GM12878 (cell line): ENCODE measurements at regions not wholly inside any gene's neighbourhood (a gene's known extent, or its start where the extent isn't known, plus 50 kb on each side); places are given as distances from the start of the nearest gene placed in this dataset.

ENCODE experiments used
- ATAC-seq: fragments of 200-7000 bp; cut with Tn5 transposase; 3 replicates; pipeline ENCODE4 v1.9.1; 2020; ENCODE audit warnings: mild to moderate bottlenecking, moderate library complexity
- BruUV-seq: library from RNA; stranded (reverse); fragments of 400-500 nt; replicated peaks from 2 replicates; lab custom pipeline; 2021; lab: Mats Ljungman, UMichigan
- CTCF ChIA-PET: fragments of 300-600 bp; sonication (Branson Sonifier 250); formaldehyde crosslinking; extraction: SDS; loops from one replicate; lab custom pipeline; 2021; ENCODE audit warnings: inconsistent platforms; lab: Yijun Ruan, JAX
- POLR2A ChIA-PET: fragments of 350-600 bp; formaldehyde crosslinking; extraction: SDS; loops from one replicate; lab custom pipeline; 2021; ENCODE audit warnings: inconsistent platforms; lab: Charles Lee
- RAD21 ChIA-PET: fragments of 300-600 bp; sonication (Branson Sonifier 250); formaldehyde crosslinking; loops from one replicate; lab custom pipeline; 2023; ENCODE audit warnings: antibody characterized with exemption; ENCODE audit not compliant: unreplicated experiment; lab: Charles Lee
- SMC1A ChIA-PET: fragments of 300-600 bp; sonication (Branson Sonifier 250); formaldehyde crosslinking; loops from one replicate; lab custom pipeline; 2023; ENCODE audit not compliant: unreplicated experiment, uncharacterized antibody; lab: Charles Lee
- DNase-seq: peaks from one replicate; pipeline ENCODE4 v3.0.0-alpha.2; 2011; ENCODE audit warnings: low read depth, low spot score
- FAIRE-seq: peaks from 3 replicates; lab custom pipeline; 2011; peaks lifted over from hg19 to GRCh38; lab: Jason Lieb, UNC
- H2AFZ ChIP-seq: 2 replicates; pipeline ENCODE4 v1.6.0; 2011; ENCODE audit warnings: low read depth, low read length, control low read depth; ENCODE audit not compliant: control insufficient read depth
- H3K27ac ChIP-seq: 2 replicates; pipeline ENCODE4 v1.5.1; 2011; ENCODE audit warnings: control low read depth; ENCODE audit not compliant: control insufficient read depth, insufficient read depth
- H3K27me3 ChIP-seq, 2 experiments: replicated peaks in 1 of 2; 2 replicates each; pipeline versions ENCODE4 v1.6.0 to v1.6.1; 2011; ENCODE audit warnings: low read length in 1 of 2; ENCODE audit not compliant: control insufficient read depth in 2 of 2, insufficient read depth in 2 of 2
- H3K36me3 ChIP-seq, 2 experiments: 2 replicates each; pipeline ENCODE4 v1.5.1; 2011; ENCODE audit warnings: low read length in 1 of 2; ENCODE audit not compliant: control insufficient read depth in 2 of 2, insufficient read depth in 2 of 2
- H3K4me1 ChIP-seq: 2 replicates; pipeline ENCODE4 v1.6.1; 2011; ENCODE audit warnings: mild to moderate bottlenecking, low read length, moderate library complexity, mixed read lengths; ENCODE audit not compliant: control insufficient read depth, insufficient read depth
- H3K4me2 ChIP-seq: 2 replicates; pipeline ENCODE4 v1.6.0; 2011; ENCODE audit warnings: control low read depth; ENCODE audit not compliant: control insufficient read depth, insufficient read depth
- H3K4me3 ChIP-seq: fragments of 200-600 bp; sonication (generic); 2 replicates; pipeline ENCODE4 v1.5.1; 2016
- H3K79me2 ChIP-seq: 2 replicates; pipeline ENCODE4 v1.6.0; 2011; ENCODE audit warnings: low read length; ENCODE audit not compliant: control insufficient read depth, insufficient read depth
- H3K9ac ChIP-seq: 2 replicates; pipeline ENCODE4 v1.8.0; 2011; ENCODE audit warnings: low read length, control low read depth, mixed read lengths; ENCODE audit not compliant: control insufficient read depth, insufficient read depth
- H3K9me3 ChIP-seq: replicated peaks from 3 replicates; pipeline ENCODE4 v1.5.1; 2011; ENCODE audit warnings: mild to moderate bottlenecking, low read length; ENCODE audit not compliant: control insufficient read depth, insufficient read depth
- H4K20me1 ChIP-seq: 2 replicates; pipeline ENCODE4 v1.6.0; 2011; ENCODE audit not compliant: control insufficient read depth, insufficient read depth
- POLR2AphosphoS5 ChIP-seq: IDR thresholded peaks from 2 replicates; pipeline ENCODE4 v1.6.1; 2011; ENCODE audit warnings: mild to moderate bottlenecking, low read length, inconsistent platforms
- RUNX3 ChIP-seq: IDR thresholded peaks from 2 replicates; pipeline ENCODE4 v1.6.1; 2012; ENCODE audit warnings: low read length, inconsistent platforms
- WGBS: methylation state at CpG from one replicate; pipeline ENCODE4 v1.1.6; 2016; ENCODE audit warnings: low lambda C conversion rate; ENCODE audit not compliant: insufficient replicate concordance, insufficient coverage; ENCODE audit errors: missing lambda C conversion rate; 5-methylcytosine and 5-hydroxymethylcytosine counted together
- in situ Hi-C: fragments of 300-500 bp; cut with MboI; formaldehyde crosslinking; loops from 9 replicates; pipeline ENCODE4 v1.14.3; 2018; ENCODE audit warnings: mixed read lengths
- intact Hi-C: fragments of 100-400 bp; cut with micrococcal nuclease; formaldehyde crosslinking; loops from one replicate; pipeline ENCODE4 v1.14.2; 2022; ENCODE audit not compliant: unreplicated experiment
- TF ChIP-seq, protein P1 (sequence below): fragments of 450-650 bp; IDR thresholded peaks from 2 replicates; pipeline ENCODE4 v1.6.1; 2014; ENCODE audit warnings: mild to moderate bottlenecking
- TF ChIP-seq, protein P2 (sequence below): fragments of 150-350 bp; IDR thresholded peaks from 2 replicates; pipeline ENCODE4 v1.6.1; 2016; ENCODE audit warnings: low read depth, low read length
- TF ChIP-seq, protein P3 (sequence below): fragments of 450-650 bp; formaldehyde crosslinking; IDR thresholded peaks from 2 replicates; pipeline ENCODE4 v1.4.0; 2020; ENCODE audit warnings: mild to moderate bottlenecking, moderate library complexity
- TF ChIP-seq, protein P4 (sequence below), 3 experiments: IDR thresholded peaks in 2 of 3; conservative IDR thresholded peaks in 1 of 3; 2 replicates each; pipeline ENCODE4 v1.5.1; 2011; ENCODE audit warnings: low read depth in 3 of 3, low read length in 3 of 3, mild to moderate bottlenecking in 3 of 3, control low read depth in 2 of 3, moderate library complexity in 2 of 3, inconsistent platforms in 1 of 3, mixed read lengths in 1 of 3; ENCODE audit not compliant: control insufficient read depth in 2 of 3, insufficient read depth in 1 of 3; ENCODE audit errors: extremely low read depth in 1 of 3

DNA sequence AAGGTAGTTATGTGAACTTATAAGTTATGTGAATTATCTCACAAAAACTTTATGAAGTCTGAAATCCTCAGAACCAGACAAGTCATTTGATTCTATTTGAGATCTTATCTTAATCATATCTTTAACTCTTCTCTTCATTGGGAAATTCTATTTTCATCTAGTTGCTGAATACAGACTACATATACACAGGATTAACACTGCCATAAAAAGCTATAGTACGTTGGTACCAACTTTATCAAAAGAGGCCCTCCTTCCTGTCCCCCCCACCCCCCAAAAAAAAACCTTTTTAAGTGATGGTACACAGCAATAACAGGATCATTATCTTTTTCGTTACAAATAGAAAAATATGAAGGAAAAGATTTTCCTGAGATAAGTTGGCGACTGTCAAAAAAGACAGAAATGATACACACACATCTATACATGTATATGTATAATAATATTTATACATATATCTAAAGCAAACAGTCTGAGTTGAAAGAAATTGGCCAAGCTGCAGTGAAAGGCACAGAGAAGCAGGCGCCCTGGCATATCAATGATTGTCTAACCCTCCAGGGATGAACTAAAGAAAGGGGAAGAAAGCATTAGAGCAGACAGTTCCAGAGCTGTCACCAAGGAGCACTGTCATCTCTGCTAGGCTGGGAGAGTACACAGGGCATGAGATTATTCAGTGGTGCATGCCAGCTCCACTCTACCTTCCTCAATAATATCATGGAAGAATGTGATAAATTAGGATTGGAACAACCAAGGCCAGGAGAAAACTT, 116.7 kb downstream of the KLF12 start (continued):
- TF ChIP-seq, protein P1, sequence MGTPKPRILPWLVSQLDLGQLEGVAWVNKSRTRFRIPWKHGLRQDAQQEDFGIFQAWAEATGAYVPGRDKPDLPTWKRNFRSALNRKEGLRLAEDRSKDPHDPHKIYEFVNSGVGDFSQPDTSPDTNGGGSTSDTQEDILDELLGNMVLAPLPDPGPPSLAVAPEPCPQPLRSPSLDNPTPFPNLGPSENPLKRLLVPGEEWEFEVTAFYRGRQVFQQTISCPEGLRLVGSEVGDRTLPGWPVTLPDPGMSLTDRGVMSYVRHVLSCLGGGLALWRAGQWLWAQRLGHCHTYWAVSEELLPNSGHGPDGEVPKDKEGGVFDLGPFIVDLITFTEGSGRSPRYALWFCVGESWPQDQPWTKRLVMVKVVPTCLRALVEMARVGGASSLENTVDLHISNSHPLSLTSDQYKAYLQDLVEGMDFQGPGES = no peak

DNA sequence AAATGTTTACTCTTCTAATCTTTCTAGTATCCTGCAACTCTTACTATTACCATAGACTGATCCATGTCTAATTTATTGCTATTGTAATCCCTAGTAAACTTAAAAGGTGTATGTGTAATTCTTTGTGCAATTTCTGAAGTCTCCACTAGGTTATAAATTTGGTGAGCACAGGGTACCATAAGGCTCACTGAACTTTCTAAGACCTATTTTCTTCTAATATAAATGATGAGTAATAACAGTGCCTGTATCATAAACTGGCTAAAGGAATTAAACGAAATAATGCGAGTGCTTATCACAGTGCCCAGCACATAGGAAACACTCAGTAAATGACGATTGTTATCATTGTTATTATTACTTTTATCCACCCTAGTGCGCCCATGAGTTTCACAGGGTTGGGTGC, 119.1 kb downstream of the KLF12 start:
- Histone ChIP-seq H3K27ac (no peak overlapping the region), H3K4me2 (no peak overlapping the region), H3K4me3 (no peak overlapping the region), H3K9ac (no peak overlapping the region), H3K79me2 (no peaks in the 10 kb centered on the region; the same call in 1 of the 2 replicates), H2AFZ (no peak overlapping the region)
- DNase-seq (no peak), FAIRE-seq (no peak)
- in situ Hi-C loops (no loop called here), intact Hi-C loops (no loop called here)
- BruUV-seq = no TSS peak
- WGBS = 93% methylated on average over 4 of the region's 4 CpGs
- no peak for TF ChIP-seq POLR2AphosphoS5
- TF ChIP-seq, protein P2, sequence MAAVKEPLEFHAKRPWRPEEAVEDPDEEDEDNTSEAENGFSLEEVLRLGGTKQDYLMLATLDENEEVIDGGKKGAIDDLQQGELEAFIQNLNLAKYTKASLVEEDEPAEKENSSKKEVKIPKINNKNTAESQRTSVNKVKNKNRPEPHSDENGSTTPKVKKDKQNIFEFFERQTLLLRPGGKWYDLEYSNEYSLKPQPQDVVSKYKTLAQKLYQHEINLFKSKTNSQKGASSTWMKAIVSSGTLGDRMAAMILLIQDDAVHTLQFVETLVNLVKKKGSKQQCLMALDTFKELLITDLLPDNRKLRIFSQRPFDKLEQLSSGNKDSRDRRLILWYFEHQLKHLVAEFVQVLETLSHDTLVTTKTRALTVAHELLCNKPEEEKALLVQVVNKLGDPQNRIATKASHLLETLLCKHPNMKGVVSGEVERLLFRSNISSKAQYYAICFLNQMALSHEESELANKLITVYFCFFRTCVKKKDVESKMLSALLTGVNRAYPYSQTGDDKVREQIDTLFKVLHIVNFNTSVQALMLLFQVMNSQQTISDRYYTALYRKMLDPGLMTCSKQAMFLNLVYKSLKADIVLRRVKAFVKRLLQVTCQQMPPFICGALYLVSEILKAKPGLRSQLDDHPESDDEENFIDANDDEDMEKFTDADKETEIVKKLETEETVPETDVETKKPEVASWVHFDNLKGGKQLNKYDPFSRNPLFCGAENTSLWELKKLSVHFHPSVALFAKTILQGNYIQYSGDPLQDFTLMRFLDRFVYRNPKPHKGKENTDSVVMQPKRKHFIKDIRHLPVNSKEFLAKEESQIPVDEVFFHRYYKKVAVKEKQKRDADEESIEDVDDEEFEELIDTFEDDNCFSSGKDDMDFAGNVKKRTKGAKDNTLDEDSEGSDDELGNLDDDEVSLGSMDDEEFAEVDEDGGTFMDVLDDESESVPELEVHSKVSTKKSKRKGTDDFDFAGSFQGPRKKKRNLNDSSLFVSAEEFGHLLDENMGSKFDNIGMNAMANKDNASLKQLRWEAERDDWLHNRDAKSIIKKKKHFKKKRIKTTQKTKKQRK = no peak
- TF ChIP-seq RUNX3 = no peak
- TF ChIP-seq, protein P3, sequence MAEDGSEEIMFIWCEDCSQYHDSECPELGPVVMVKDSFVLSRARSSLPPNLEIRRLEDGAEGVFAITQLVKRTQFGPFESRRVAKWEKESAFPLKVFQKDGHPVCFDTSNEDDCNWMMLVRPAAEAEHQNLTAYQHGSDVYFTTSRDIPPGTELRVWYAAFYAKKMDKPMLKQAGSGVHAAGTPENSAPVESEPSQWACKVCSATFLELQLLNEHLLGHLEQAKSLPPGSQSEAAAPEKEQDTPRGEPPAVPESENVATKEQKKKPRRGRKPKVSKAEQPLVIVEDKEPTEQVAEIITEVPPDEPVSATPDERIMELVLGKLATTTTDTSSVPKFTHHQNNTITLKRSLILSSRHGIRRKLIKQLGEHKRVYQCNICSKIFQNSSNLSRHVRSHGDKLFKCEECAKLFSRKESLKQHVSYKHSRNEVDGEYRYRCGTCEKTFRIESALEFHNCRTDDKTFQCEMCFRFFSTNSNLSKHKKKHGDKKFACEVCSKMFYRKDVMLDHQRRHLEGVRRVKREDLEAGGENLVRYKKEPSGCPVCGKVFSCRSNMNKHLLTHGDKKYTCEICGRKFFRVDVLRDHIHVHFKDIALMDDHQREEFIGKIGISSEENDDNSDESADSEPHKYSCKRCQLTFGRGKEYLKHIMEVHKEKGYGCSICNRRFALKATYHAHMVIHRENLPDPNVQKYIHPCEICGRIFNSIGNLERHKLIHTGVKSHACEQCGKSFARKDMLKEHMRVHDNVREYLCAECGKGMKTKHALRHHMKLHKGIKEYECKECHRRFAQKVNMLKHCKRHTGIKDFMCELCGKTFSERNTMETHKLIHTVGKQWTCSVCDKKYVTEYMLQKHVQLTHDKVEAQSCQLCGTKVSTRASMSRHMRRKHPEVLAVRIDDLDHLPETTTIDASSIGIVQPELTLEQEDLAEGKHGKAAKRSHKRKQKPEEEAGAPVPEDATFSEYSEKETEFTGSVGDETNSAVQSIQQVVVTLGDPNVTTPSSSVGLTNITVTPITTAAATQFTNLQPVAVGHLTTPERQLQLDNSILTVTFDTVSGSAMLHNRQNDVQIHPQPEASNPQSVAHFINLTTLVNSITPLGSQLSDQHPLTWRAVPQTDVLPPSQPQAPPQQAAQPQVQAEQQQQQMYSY (CRISPR knock-in tag) = no peak
- TF ChIP-seq, protein P4, sequence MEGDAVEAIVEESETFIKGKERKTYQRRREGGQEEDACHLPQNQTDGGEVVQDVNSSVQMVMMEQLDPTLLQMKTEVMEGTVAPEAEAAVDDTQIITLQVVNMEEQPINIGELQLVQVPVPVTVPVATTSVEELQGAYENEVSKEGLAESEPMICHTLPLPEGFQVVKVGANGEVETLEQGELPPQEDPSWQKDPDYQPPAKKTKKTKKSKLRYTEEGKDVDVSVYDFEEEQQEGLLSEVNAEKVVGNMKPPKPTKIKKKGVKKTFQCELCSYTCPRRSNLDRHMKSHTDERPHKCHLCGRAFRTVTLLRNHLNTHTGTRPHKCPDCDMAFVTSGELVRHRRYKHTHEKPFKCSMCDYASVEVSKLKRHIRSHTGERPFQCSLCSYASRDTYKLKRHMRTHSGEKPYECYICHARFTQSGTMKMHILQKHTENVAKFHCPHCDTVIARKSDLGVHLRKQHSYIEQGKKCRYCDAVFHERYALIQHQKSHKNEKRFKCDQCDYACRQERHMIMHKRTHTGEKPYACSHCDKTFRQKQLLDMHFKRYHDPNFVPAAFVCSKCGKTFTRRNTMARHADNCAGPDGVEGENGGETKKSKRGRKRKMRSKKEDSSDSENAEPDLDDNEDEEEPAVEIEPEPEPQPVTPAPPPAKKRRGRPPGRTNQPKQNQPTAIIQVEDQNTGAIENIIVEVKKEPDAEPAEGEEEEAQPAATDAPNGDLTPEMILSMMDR (IDR thresholded peaks at IDR 0.05 in 2 of 3, conservative IDR thresholded peaks at IDR 0.05 in 1 of 3; ENCODE audit: control insufficient read depth in 2 of 3, extremely low read depth in 1 of 3, insufficient read depth in 1 of 3, low read depth in 3 of 3, low read length in 3 of 3) = peak in 2 of 3 experiments; percentile 16 to 20; a peak in 2 of 6 replicates
- TF ChIP-seq, all 136 proteins: peak for 1
- ATAC-seq = peak; percentile 82
- ChIA-PET SMC1A (no interaction called here), RAD21 (interaction anchor here (1.0 kb wide), 1 partner anchor 10 kb away, joined by 3 read pairs; no protein-coding TSS in a partner anchor), POLR2A (no interaction called here), CTCF (no interaction called here)
- H3K4me1 ChIP-seq = no peaks in the 10 kb centered on the region
- H3K36me3 ChIP-seq = no peaks in the 10 kb centered on the region
- no peaks in the 10 kb centered on the region for H3K27me3 ChIP-seq
- H4K20me1 ChIP-seq = no peaks in the 10 kb centered on the region
- no peaks in the 10 kb centered on the region for H3K9me3 ChIP-seq
